ENCODE measurements at regions not wholly inside any gene's neighbourhood (a gene's known extent, or its start where the extent isn't known, plus 50 kb on each side); places are given as distances from the start of the nearest gene placed in this dataset.

DNA sequence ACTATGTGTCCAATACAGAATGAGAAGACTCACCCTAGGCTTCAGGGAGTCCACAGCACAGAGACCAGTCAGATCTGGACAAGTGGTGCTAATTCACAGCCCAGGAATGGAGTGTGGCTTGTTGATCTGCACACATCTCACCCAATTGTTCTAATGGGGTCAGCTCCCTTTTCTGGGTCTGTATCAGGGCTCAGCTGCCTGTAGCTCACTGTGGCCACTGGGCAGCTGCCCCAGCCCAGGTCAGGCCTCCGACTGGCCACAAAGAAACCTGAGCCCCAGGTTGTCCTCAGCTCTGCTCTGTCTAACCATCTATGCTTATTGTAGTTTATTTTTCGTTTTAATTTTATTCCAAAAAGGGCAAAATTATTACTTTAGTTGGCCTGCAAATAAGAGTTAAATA, 202.3 kb upstream of the RAB6C start:
- TF ChIP-seq Cebpa-rat (IDR thresholded peaks at IDR 0.05), result no peak
- no peaks in the 10 kb centered on the region for H3K36me3 ChIP-seq
- H3K4me3 ChIP-seq, result no peak overlapping the region
- no peak overlapping the region for H3K4me2 ChIP-seq
- H3K4me1 ChIP-seq, result peaks cover 6% of the 10 kb centered on the region; the same call in 1 of the 2 replicates
- H3K27me3 ChIP-seq, result no peaks in the 10 kb centered on the region
- peaks cover 9% of the 10 kb centered on the region; the same call in 1 of the 2 replicates for H3K9me3 ChIP-seq
- no peak overlapping the region for H3K9ac ChIP-seq
- H3K27ac ChIP-seq, result no peak overlapping the region
- no peaks in the 10 kb centered on the region for H4K20me1 ChIP-seq

- peaks cover 1% of the 10 kb centered on the region; the same call in 1 of the 2 replicates for H3K9me3 ChIP-seq
- no peaks in the 10 kb centered on the region for H3K36me3 ChIP-seq
- H3K9ac ChIP-seq, result no peak overlapping the region
- no peak overlapping the region for H3K27ac ChIP-seq
- H4K20me1 ChIP-seq, result no peaks in the 10 kb centered on the region
- no peak overlapping the region for H3K4me2 ChIP-seq
- H3K4me1 ChIP-seq, result peaks cover 13% of the 10 kb centered on the region; the same call in 1 of the 2 replicates
- H3K4me3 ChIP-seq, result no peak overlapping the region
- TF ChIP-seq Cebpa-rat (IDR thresholded peaks at IDR 0.05), result no peak
- no peaks in the 10 kb centered on the region for H3K27me3 ChIP-seq
Observed at GRCh38 chr2:129777762-129778583, 201.5 kb upstream of the RAB6C start.

- Histone ChIP-seq H3K27ac (no peak overlapping the region), H3K4me2 (no peak overlapping the region), H3K9ac (no peak overlapping the region), H3K9me3 (no peaks in the 10 kb centered on the region), H3K4me1 (peaks cover 13% of the 10 kb centered on the region; the same call in 1 of the 2 replicates), H3K27me3 (no peaks in the 10 kb centered on the region), H4K20me1 (no peaks in the 10 kb centered on the region), H3K4me3 (no peak overlapping the region), H3K36me3 (no peaks in the 10 kb centered on the region)
- TF ChIP-seq Cebpa-rat (IDR thresholded peaks at IDR 0.05), result no peak
Observed at GRCh38 chr2:129778584-129778877, 200.9 kb upstream of the RAB6C start.

DNA sequence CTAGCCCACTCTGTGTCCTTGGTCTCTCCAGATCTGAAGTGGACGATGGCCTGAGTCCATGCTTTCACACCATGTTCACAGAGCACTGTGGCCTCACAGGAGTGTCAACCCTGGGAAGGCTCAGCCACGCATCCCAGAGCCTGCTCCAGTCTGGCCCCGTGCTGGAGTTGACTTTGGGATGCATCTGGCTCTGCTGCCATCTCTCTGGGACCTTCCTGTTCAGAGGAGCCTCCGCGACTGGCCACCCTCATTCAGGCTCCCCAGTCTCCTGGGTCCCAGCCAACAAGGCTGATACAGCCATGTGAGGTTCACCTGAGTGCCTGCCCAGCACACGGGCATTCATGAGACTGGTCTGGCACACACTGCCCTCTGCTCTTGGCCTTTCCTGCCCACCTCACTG, 199.7 kb upstream of the RAB6C start:
- Histone ChIP-seq H4K20me1 (no peaks in the 10 kb centered on the region), H3K27ac (no peak overlapping the region), H3K27me3 (no peaks in the 10 kb centered on the region), H3K4me2 (no peak overlapping the region), H3K9me3 (no peaks in the 10 kb centered on the region), H3K4me1 (peaks cover 13% of the 10 kb centered on the region; the same call in 1 of the 2 replicates), H3K4me3 (no peak overlapping the region), H3K36me3 (no peaks in the 10 kb centered on the region), H3K9ac (no peak overlapping the region)
- no peak for TF ChIP-seq Cebpa-rat (IDR thresholded peaks at IDR 0.05)

GRCh38 chr2:129780316-129781270, 198.9 kb upstream of the RAB6C start:
- H3K4me1 ChIP-seq, result peaks cover 13% of the 10 kb centered on the region; the same call in 1 of the 2 replicates
- no peaks in the 10 kb centered on the region for H3K27me3 ChIP-seq
- H3K4me2 ChIP-seq, result no peak overlapping the region
- TF ChIP-seq Cebpa-rat (IDR thresholded peaks at IDR 0.05), result no peak
- no peaks in the 10 kb centered on the region for H3K9me3 ChIP-seq
- no peak overlapping the region for H3K9ac ChIP-seq
- no peak overlapping the region for H3K27ac ChIP-seq
- no peaks in the 10 kb centered on the region for H3K36me3 ChIP-seq
- no peak overlapping the region for H3K4me3 ChIP-seq
- H4K20me1 ChIP-seq, result no peaks in the 10 kb centered on the region

- H3K4me2 ChIP-seq, result no peak overlapping the region
- no peaks in the 10 kb centered on the region for H3K36me3 ChIP-seq
- H3K9ac ChIP-seq, result no peak overlapping the region
- H3K4me1 ChIP-seq, result peaks cover 13% of the 10 kb centered on the region; the same call in 1 of the 2 replicates
- H4K20me1 ChIP-seq, result no peaks in the 10 kb centered on the region
- H3K27me3 ChIP-seq, result no peaks in the 10 kb centered on the region
- H3K9me3 ChIP-seq, result no peaks in the 10 kb centered on the region
- no peak overlapping the region for H3K4me3 ChIP-seq
- no peak for TF ChIP-seq Cebpa-rat (IDR thresholded peaks at IDR 0.05)
- H3K27ac ChIP-seq, result no peak overlapping the region
Observed at GRCh38 chr2:129781749-129782632, 197.5 kb upstream of the RAB6C start.

- H3K36me3 ChIP-seq, result no peaks in the 10 kb centered on the region
- H3K4me2 ChIP-seq, result no peak overlapping the region
- no peaks in the 10 kb centered on the region for H4K20me1 ChIP-seq
- no peak for TF ChIP-seq Cebpa-rat (IDR thresholded peaks at IDR 0.05)
- H3K27me3 ChIP-seq, result no peaks in the 10 kb centered on the region
- no peak overlapping the region for H3K9ac ChIP-seq
- no peak overlapping the region for H3K4me3 ChIP-seq
- H3K4me1 ChIP-seq, result peaks cover 13% of the 10 kb centered on the region; the same call in 1 of the 2 replicates
- H3K9me3 ChIP-seq, result no peaks in the 10 kb centered on the region
- no peak overlapping the region for H3K27ac ChIP-seq
Observed at GRCh38 chr2:129782633-129782990, 196.9 kb upstream of the RAB6C start.

GRCh38 chr2:129784486-129784885, 195.0 kb upstream of the RAB6C start:
- Histone ChIP-seq H4K20me1 (no peaks in the 10 kb centered on the region), H3K9me3 (no peaks in the 10 kb centered on the region), H3K4me1 (peaks cover 13% of the 10 kb centered on the region; the same call in 1 of the 2 replicates), H3K4me2 (no peak overlapping the region), H3K27ac (no peak overlapping the region), H3K4me3 (no peak overlapping the region), H3K36me3 (no peaks in the 10 kb centered on the region), H3K9ac (no peak overlapping the region), H3K27me3 (no peaks in the 10 kb centered on the region)
- no peak for TF ChIP-seq Cebpa-rat (IDR thresholded peaks at IDR 0.05)

GRCh38 chr2:129791712-129792111, 187.8 kb upstream of the RAB6C start:
- Histone ChIP-seq H4K20me1 (no peaks in the 10 kb centered on the region), H3K4me2 (no peak overlapping the region), H3K27ac (no peak overlapping the region), H3K27me3 (no peaks in the 10 kb centered on the region), H3K9me3 (no peaks in the 10 kb centered on the region), H3K9ac (no peak overlapping the region), H3K4me3 (no peak overlapping the region), H3K36me3 (no peaks in the 10 kb centered on the region), H3K4me1 (no peaks in the 10 kb centered on the region)
- TF ChIP-seq Cebpa-rat (IDR thresholded peaks at IDR 0.05), result no peak

Measured in BLaER1 (cell line).